Gastrocnemius medialis (tissue), 4 donors: ENCODE measurements at regions not wholly inside any gene's neighbourhood (a gene's known extent, or its start where the extent isn't known, plus 50 kb on each side); places are given as distances from the start of the nearest gene placed in this dataset.

ENCODE experiments used
- ATAC-seq, 2 donors: fragments of 150-250 bp; one replicate each; pipeline ENCODE4 v1.9.1; 2016
- DNase-seq, 2 donors: peaks; one replicate each; pipeline ENCODE4 v3.0.0-alpha.2; 2019
- H3K27ac ChIP-seq, 4 donors: fragments of 200-600 bp; sonication (generic); 1 replicate in 1 of 4; 2 replicates in 3 of 4; pipeline ENCODE4 v1.5.1; 2016 to 2018; ENCODE audit warnings: mild to moderate bottlenecking in 2 of 4, moderate library complexity in 1 of 4
- H3K27me3 ChIP-seq, 3 donors: fragments of 200-600 bp; sonication (generic) in 2 of 3; 1 replicate in 1 of 3; 2 replicates in 2 of 3; pipeline versions ENCODE4 v1.5.1 to v1.6.0; 2016 to 2019; ENCODE audit warnings: mild to moderate bottlenecking in 1 of 3, moderate library complexity in 1 of 3
- H3K36me3 ChIP-seq, 2 donors: fragments of 200-600 bp; sonication (generic) in 1 of 2; one replicate each; pipeline ENCODE4 v1.5.1; 2017 to 2018
- H3K4me1 ChIP-seq, 2 donors: fragments of 200-600 bp; sonication (generic) in 1 of 2; one replicate each; pipeline ENCODE4 v1.5.1; 2016 to 2017; ENCODE audit warnings: mild to moderate bottlenecking in 2 of 2
- H3K4me3 ChIP-seq, 4 donors: fragments of 200-600 bp; sonication (generic) in 3 of 4; 1 replicate in 1 of 4; 2 replicates in 3 of 4; pipeline ENCODE4 v1.5.1; 2016 to 2019; ENCODE audit warnings: mild to moderate bottlenecking in 2 of 4
- H3K9me3 ChIP-seq, 3 donors: fragments of 200-600 bp; sonication (generic) in 2 of 3; 1 replicate in 1 of 3; 2 replicates in 2 of 3; pipeline ENCODE4 v1.5.1; 2016 to 2019
- POLR2A ChIP-seq, 2 donors: fragments of 450-650 bp; IDR thresholded peaks; one replicate each; pipeline ENCODE4 v1.6.1; 2017; ENCODE audit warnings: antibody characterized with exemption in 2 of 2, mild to moderate bottlenecking in 2 of 2, moderate library complexity in 2 of 2
- in situ Hi-C, 4 donors: fragments of 200-750 bp; cut with MboI; loops; one replicate each; pipeline versions ENCODE4 v1.15.0 to v1.8.0; 2017; ENCODE audit warnings: low sequenced_read_pairs in 4 of 4
- intact Hi-C: fragments of 100-400 bp; cut with DNase I; formaldehyde crosslinking; loops from one replicate; pipeline ENCODE4 v1.15.1; 2023; ENCODE audit warnings: low total_unique reads
- TF ChIP-seq, protein P1 (sequence below), 5 experiments: fragments of 450-650 bp in 3 of 5; fragments of 200-600 bp in 2 of 5; sonication (generic) in 2 of 5; IDR thresholded peaks in 4 of 5; conservative IDR thresholded peaks in 1 of 5; 1 replicate in 4 of 5; 2 replicates in 1 of 5; pipeline ENCODE4 v1.5.1; 2016 to 2019; ENCODE audit warnings: antibody characterized with exemption in 5 of 5, mild to moderate bottlenecking in 3 of 5, moderate library complexity in 3 of 5

DNA sequence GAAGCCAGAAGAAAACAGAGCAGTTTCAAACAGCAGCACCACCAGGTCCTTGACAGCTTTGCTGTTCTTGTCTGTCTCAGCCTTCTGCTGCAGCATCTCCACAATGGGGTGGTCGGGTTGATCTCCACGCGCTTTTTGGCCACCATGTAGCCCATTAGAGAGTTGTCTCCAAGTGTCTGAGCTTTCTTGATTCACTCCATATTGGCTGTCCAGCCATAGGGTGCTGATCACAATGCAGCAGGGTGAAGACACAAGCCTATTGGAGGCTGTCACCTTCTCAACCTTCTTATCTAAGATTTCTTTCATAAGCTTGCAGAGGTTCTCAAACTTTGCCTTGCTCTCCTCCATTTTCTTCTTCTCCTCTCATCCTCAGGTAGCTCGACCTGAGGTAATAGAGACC lies 175.4 kb upstream of the S100G start:
- no peak for DNase-seq

DNA sequence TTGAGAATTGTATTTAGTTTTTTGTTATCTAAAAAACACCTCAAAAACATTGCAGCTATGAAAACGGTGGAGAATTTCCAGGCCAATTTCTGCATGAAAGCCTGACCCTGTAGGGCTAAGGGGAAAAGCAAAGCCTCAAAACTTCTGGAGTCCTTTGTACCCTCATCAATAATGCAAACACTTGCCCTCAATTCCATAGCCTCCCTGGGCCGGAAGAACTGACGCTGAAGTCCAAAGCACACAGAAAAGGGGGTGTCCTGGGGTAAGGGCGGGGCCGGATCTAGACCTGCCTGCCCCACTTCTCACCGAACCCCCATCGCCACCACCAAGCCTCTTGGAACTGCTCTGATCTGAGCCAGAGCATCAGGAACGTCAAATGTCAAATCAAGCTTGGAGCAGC lies 173.9 kb upstream of the S100G start:
- Histone ChIP-seq H3K27me3 (no peaks in the 10 kb centered on the region), H3K4me3 (no peak overlapping the region), H3K27ac (no peak overlapping the region), H3K4me1 (peaks cover 0 to 9% of the 10 kb centered on the region in 2 donors), H3K36me3 (no peaks in the 10 kb centered on the region), H3K9me3 (no peaks in the 10 kb centered on the region)
- no peak for DNase-seq
- TF ChIP-seq, protein P1, sequence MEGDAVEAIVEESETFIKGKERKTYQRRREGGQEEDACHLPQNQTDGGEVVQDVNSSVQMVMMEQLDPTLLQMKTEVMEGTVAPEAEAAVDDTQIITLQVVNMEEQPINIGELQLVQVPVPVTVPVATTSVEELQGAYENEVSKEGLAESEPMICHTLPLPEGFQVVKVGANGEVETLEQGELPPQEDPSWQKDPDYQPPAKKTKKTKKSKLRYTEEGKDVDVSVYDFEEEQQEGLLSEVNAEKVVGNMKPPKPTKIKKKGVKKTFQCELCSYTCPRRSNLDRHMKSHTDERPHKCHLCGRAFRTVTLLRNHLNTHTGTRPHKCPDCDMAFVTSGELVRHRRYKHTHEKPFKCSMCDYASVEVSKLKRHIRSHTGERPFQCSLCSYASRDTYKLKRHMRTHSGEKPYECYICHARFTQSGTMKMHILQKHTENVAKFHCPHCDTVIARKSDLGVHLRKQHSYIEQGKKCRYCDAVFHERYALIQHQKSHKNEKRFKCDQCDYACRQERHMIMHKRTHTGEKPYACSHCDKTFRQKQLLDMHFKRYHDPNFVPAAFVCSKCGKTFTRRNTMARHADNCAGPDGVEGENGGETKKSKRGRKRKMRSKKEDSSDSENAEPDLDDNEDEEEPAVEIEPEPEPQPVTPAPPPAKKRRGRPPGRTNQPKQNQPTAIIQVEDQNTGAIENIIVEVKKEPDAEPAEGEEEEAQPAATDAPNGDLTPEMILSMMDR (IDR thresholded peaks at IDR 0.05 in 4 of 5, conservative IDR thresholded peaks at IDR 0.05 in 1 of 5): no peak
- TF ChIP-seq POLR2A (IDR thresholded peaks at IDR 0.05): no peak
- intact Hi-C loops: no loop called here
- no peak for ATAC-seq
- in situ Hi-C loops: no loop called here

More for the DNA sequence above, 175.4 kb upstream of the S100G start:
- no peaks in the 10 kb centered on the region for H3K9me3 ChIP-seq
- H3K27me3 ChIP-seq: no peaks in the 10 kb centered on the region
- peaks cover 0 to under 1% of the 10 kb centered on the region in 2 donors for H3K4me1 ChIP-seq
- ATAC-seq: no peak
- intact Hi-C loops (no loop called here), in situ Hi-C loops (no loop called here)
- H3K27ac ChIP-seq: no peak overlapping the region
- no peak for TF ChIP-seq POLR2A (IDR thresholded peaks at IDR 0.05)
- TF ChIP-seq, protein P1 (IDR thresholded peaks at IDR 0.05 in 4 of 5, conservative IDR thresholded peaks at IDR 0.05 in 1 of 5): no peak
- H3K4me3 ChIP-seq: no peak overlapping the region
- no peaks in the 10 kb centered on the region for H3K36me3 ChIP-seq

DNA sequence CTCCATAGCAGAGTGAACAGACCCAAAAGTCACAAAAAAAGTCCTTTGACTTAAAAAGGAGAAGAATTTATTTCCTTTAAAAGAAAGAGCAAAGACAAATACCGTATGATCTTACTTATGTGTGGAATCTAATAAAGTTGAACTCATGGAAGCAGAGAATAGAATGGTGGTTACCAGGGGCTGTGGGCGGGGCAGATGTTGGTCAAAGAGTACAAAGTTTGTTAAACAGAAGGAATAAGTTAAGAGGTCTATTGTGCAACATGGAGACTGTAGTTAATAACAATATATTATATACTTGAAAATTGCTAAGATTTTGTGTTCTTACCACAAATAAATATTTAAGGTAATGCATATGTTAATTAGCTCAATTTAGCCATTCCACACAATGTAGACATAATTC lies 173.3 kb upstream of the S100G start:
- ATAC-seq (no peak), DNase-seq (no peak)
- Histone ChIP-seq H3K27ac (no peak overlapping the region), H3K36me3 (no peaks in the 10 kb centered on the region), H3K27me3 (no peaks in the 10 kb centered on the region), H3K4me3 (no peak overlapping the region), H3K4me1 (peaks cover 0 to 9% of the 10 kb centered on the region in 2 donors), H3K9me3 (no peaks in the 10 kb centered on the region)
- in situ Hi-C loops (no loop called here), intact Hi-C loops (no loop called here)
- no peak for TF ChIP-seq POLR2A (IDR thresholded peaks at IDR 0.05)
- TF ChIP-seq, protein P1 (IDR thresholded peaks at IDR 0.05 in 4 of 5, conservative IDR thresholded peaks at IDR 0.05 in 1 of 5): no peak

DNA sequence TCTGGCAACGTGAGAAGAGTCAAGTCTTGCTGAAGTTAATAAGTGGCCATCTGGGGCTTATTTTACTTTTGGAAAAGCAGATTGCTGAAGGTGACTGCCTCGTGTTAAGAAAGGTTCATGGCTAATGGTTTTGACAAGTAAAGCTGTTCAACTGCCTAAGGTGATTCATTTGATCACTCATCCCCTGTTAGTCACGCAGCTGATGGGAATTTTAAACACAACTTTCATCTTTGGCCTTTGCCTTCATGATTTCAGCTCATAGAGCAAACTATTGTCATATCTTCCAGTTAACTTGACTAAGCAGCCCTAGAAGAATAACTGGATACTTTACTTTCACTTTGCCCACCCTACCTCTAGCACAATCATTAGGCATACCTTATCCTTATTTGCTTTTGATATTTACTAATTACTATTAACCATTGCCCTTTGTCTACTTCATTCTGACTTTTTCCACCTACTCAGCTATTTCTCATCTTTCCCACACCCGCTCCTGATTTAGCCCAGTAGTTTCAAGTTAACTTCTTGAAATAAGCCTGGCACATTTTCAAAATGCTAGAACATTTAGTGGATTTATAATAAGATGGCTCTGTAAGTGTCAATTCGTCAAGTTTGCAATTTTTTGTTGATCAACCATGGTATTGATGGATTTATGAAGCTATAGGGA lies 170.6 kb upstream of the S100G start:
- ATAC-seq (no peak), DNase-seq (no peak)
- Histone ChIP-seq H3K36me3 (no peaks in the 10 kb centered on the region), H3K27ac (no peak overlapping the region), H3K4me1 (peaks cover 0 to 9% of the 10 kb centered on the region in 2 donors), H3K9me3 (no peaks in the 10 kb centered on the region), H3K27me3 (peaks cover 0 to 2% (median 0%) of the 10 kb centered on the region in 3 donors), H3K4me3 (no peak overlapping the region)
- in situ Hi-C loops: no loop called here
- intact Hi-C loops: no loop called here
- no peak for TF ChIP-seq POLR2A (IDR thresholded peaks at IDR 0.05)
- TF ChIP-seq, protein P1 (IDR thresholded peaks at IDR 0.05 in 4 of 5, conservative IDR thresholded peaks at IDR 0.05 in 1 of 5): no peak

DNA sequence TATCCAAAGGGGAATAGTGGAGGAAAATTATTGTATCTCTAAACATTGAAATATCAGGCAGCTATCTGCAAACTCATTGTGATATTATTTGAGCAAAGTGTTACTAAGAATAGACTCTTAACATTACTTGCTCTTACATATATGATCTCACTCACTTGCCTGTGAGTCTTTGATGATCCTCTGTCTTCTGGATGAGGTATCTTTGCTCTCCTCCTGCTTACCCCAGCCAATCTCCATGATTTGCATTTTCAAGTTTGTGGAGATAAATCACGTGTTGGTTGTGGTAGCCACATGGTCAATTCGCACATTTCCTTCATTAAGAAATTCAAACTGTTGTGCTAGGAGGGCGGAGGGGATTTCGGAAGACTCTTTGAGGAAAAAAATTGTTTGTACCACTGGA lies 169.9 kb upstream of the S100G start:
- H3K27me3 ChIP-seq: peaks cover 0 to 2% (median 0%) of the 10 kb centered on the region in 3 donors
- H3K36me3 ChIP-seq: no peaks in the 10 kb centered on the region
- ATAC-seq (no peak), DNase-seq (no peak)
- H3K9me3 ChIP-seq: no peaks in the 10 kb centered on the region
- no peak overlapping the region for H3K27ac ChIP-seq
- TF ChIP-seq POLR2A (IDR thresholded peaks at IDR 0.05): no peak
- TF ChIP-seq, protein P1 (IDR thresholded peaks at IDR 0.05 in 4 of 5, conservative IDR thresholded peaks at IDR 0.05 in 1 of 5): no peak
- intact Hi-C loops: no loop called here
- in situ Hi-C loops: no loop called here
- peaks cover 0 to 9% of the 10 kb centered on the region in 2 donors for H3K4me1 ChIP-seq
- H3K4me3 ChIP-seq: no peak overlapping the region
